ENCODE measurements at regions not wholly inside any gene's neighbourhood (a gene's known extent, or its start where the extent isn't known, plus 50 kb on each side); places are given as distances from the start of the nearest gene placed in this dataset.

GRCh38 chr22:22371031-22371541 is 126.5 kb downstream of the VPREB1 start:
- TF ChIP-seq CTCF (IDR thresholded peaks at IDR 0.05) (no peak), POLR2A (IDR thresholded peaks at IDR 0.05) (no peak), POLR2AphosphoS5 (IDR thresholded peaks at IDR 0.05) (no peak), EP300 (IDR thresholded peaks at IDR 0.05; ENCODE audit: low read depth) (no peak)

Data from transverse colon (tissue), 4 donors.